Activated CD4-positive, alpha-beta T cell treated with anti-CD3 and anti-CD28 coated beads, Interleukin-2, amount 50 U/mL, for 24 hours (primary cell): ENCODE measurements at regions not wholly inside any gene's neighbourhood (a gene's known extent, or its start where the extent isn't known, plus 50 kb on each side); places are given as distances from the start of the nearest gene placed in this dataset.

Experiments used
- DNase-seq, 2 donors: peaks; one replicate each; pipeline ENCODE4 v3.0.0-alpha.2; 2020; ENCODE audit warnings: low read depth in 1 of 2, low spot score in 1 of 2

GRCh38 chr18:22110461-22110924, 58.9 kb upstream of the GATA6 start:
- DNase-seq = no peak

GRCh38 chr18:22112215-22112614, 57.2 kb upstream of the GATA6 start:
- no peak for DNase-seq

GRCh38 chr18:22113144-22113844, 56.1 kb upstream of the GATA6 start:
- no peak for DNase-seq

GRCh38 chr18:22114526-22115321, 54.7 kb upstream of the GATA6 start:
- no peak for DNase-seq

GRCh38 chr18:22115573-22115972, 53.8 kb upstream of the GATA6 start:
- DNase-seq = no peak
